Epithelial cell of proximal tubule (primary cell): ENCODE measurements at regions not wholly inside any gene's neighbourhood (a gene's known extent, or its start where the extent isn't known, plus 50 kb on each side); places are given as distances from the start of the nearest gene placed in this dataset.
"Not testable (repeated sequence)": the region's sequence is repeated elsewhere in the genome, so short reads cannot be mapped to it uniquely, and the experiment has no call there.

ENCODE experiments used
- DNase-seq: peaks from one replicate; pipeline ENCODE4 v3.0.0-alpha.2; 2011; ENCODE audit warnings: low read depth
- H3K4me3 ChIP-seq: 2 replicates; pipeline ENCODE4 v1.5.1; 2011; ENCODE audit warnings: low read depth, mild to moderate bottlenecking, low read length
- CTCF ChIP-seq: conservative IDR thresholded peaks from 2 replicates; pipeline ENCODE4 v1.5.1; 2012; ENCODE audit warnings: low read depth, mild to moderate bottlenecking, low read length

- H3K4me3 ChIP-seq = no peak overlapping the region
- no peak for DNase-seq
- TF ChIP-seq CTCF = no peak
Observed at GRCh38 chr5:51997949-51998348, 614.7 kb downstream of the ISL1 start.

GRCh38 chr5:52007230-52007858, 624.1 kb downstream of the ISL1 start:
- DNase-seq = peak; percentile 7
- TF ChIP-seq CTCF = peak; percentile 91
- no peak overlapping the region for H3K4me3 ChIP-seq

GRCh38 chr5:52010454-52010853, 627.2 kb downstream of the ISL1 start:
- TF ChIP-seq CTCF = no peak
- no peak overlapping the region for H3K4me3 ChIP-seq
- DNase-seq = no peak

GRCh38 chr5:52013523-52013922, 630.3 kb downstream of the ISL1 start:
- TF ChIP-seq CTCF = no peak
- H3K4me3 ChIP-seq = no peak overlapping the region
- DNase-seq = no peak

- H3K4me3 ChIP-seq = no peak overlapping the region
- no peak for TF ChIP-seq CTCF
- no peak for DNase-seq
Observed at GRCh38 chr5:52015760-52016159, 632.5 kb downstream of the ISL1 start.

GRCh38 chr5:52017567-52017966, 634.3 kb downstream of the ISL1 start:
- DNase-seq = no peak
- no peak for TF ChIP-seq CTCF
- H3K4me3 ChIP-seq = no peak overlapping the region

GRCh38 chr5:52024359-52024758, 641.1 kb downstream of the ISL1 start:
- no peak overlapping the region for H3K4me3 ChIP-seq
- no peak for TF ChIP-seq CTCF
- DNase-seq = peak; percentile 44

GRCh38 chr5:52029836-52030235, 646.6 kb downstream of the ISL1 start:
- not testable (repeated sequence) for H3K4me3 ChIP-seq, DNase-seq
